GM12891 (cell line): ENCODE measurements at regions not wholly inside any gene's neighbourhood (a gene's known extent, or its start where the extent isn't known, plus 50 kb on each side); places are given as distances from the start of the nearest gene placed in this dataset.

ENCODE experiments used
- DNase-seq: peaks from one replicate; pipeline ENCODE4 v3.0.0; 2011; ENCODE audit warnings: low spot score; ENCODE audit not compliant: insufficient read length
- FAIRE-seq: peaks from 2 replicates; lab custom pipeline; 2011; peaks lifted over from hg19 to GRCh38; lab: Jason Lieb, UNC
- PAX5 ChIP-seq: IDR thresholded peaks from 2 replicates; pipeline ENCODE4 v1.6.1; 2011; ENCODE audit warnings: low read length, moderate library complexity, mild to moderate bottlenecking; ENCODE audit not compliant: insufficient read depth, severe bottlenecking
- POLR2A ChIP-seq: IDR thresholded peaks from 2 replicates; pipeline ENCODE4 v1.6.1; 2011; ENCODE audit warnings: low read depth, low read length, control low read depth
- POLR2AphosphoS5 ChIP-seq: IDR thresholded peaks from 2 replicates; pipeline ENCODE4 v1.6.1; 2011; ENCODE audit warnings: low read depth, low read length, control low read depth
- POU2F2 ChIP-seq: IDR thresholded peaks from 2 replicates; pipeline ENCODE4 v1.6.1; 2011; ENCODE audit warnings: low read depth, mild to moderate bottlenecking, control low read depth, low read length, moderate library complexity
- SPI1 ChIP-seq: IDR thresholded peaks from 2 replicates; pipeline ENCODE4 v1.6.1; 2011; ENCODE audit warnings: low read depth, low read length, control low read depth
- TAF1 ChIP-seq: IDR thresholded peaks from 2 replicates; pipeline ENCODE4 v1.6.1; 2011; ENCODE audit warnings: low read depth, low read length, control low read depth

DNA sequence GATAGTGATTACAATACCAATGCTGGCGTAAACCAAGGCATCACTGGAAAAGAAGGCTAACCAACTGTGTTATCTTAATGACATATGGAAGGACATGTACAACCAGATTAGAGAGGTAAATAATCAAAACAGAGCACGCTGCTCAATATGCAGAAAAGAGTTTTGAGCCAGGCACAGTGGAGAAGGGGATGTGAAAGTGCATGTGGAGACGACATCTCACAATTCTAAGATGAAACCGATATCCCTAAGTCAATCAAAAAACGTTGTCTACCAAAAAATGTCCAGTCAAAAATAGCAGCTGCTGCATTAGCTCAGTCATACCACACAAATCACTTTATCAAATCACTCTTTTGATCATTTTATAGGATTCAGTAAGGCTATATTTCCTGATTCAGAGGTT is 116.3 kb upstream of the OLIG2 start:
- FAIRE-seq (peak; percentile 35), DNase-seq (no peak)
- peak; percentile 56 for TF ChIP-seq SPI1
- TF ChIP-seq POLR2A = no peak

DNA sequence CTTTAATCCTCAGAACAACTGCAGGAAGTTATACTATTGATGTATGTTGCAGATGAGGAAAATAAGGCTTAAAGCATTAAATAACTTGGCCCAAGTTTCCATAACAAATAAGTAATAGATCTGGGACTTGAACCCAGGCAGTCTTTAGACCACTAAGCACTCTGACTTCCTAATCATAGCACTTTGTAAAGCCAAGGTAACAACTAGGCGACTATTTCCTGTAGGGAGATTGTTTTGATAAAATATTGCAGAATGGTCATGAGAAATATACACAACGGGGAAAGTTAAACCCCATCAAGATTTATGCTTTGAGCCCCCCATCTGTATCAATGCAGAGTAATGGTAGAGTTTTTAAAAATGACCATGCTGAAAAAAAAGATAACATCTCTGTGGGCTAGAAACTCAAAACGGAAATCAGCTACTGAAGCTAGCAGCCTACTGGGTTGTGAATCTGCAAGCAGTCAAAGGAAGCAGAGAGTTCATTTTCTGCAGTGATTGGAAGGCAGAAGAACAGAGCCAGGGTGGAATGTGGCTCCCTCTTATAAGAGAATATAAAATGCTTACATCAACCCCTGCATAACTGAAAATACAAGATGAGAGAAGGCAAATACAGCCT is 111.2 kb upstream of the OLIG2 start:
- FAIRE-seq (no peak), DNase-seq (no peak)
- no peak for TF ChIP-seq TAF1
- TF ChIP-seq POU2F2 = no peak
- no peak for TF ChIP-seq POLR2AphosphoS5

DNA sequence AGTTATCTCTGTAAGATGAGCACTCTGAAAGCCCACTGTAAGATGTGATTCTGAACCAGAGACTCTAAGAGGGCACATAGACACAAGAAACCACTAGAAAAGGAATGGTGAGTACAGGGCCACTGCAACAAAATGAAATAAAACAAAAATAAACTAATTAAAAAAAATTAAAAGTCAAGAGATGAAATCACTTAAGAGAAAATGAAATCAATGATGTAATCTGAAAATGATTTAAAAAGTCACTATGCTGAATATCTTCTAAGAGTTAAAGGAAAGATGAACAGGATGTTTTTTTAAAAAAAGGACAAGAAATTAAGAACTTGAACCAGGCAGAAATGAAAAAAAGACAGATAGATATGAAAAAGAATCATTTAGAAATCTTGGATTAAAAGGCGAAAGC is 110.6 kb upstream of the OLIG2 start:
- TF ChIP-seq TAF1 (no peak), POLR2AphosphoS5 (no peak), SPI1 (no peak), PAX5 (no peak), POU2F2 (no peak), POLR2A (no peak)
- FAIRE-seq = no peak

DNA sequence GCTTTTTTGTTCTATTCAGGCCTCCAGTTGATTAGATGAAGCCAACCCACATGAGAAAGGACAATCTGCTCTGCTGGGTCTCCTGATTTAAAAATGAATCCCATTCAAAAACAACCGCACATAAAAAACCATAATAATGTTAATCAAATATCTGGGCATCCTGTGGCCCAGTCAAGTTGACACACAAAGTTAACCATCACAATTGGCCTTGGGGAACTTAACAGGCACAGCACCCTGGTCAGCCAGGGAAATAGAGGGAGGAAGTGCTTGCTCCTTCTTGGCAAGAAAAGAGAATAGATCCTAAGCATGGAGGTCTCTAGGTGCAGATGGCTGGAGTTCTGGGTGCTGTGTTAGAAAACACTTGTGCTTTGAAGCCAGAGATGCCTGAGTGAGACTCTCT is 109.6 kb upstream of the OLIG2 start:
- no peak for DNase-seq
- FAIRE-seq = no peak
- TF ChIP-seq POU2F2 = no peak
- TF ChIP-seq POLR2A = no peak
- no peak for TF ChIP-seq POLR2AphosphoS5
- no peak for TF ChIP-seq TAF1

More for the DNA sequence above, 110.6 kb upstream of the OLIG2 start:
- DNase-seq = no peak

DNA sequence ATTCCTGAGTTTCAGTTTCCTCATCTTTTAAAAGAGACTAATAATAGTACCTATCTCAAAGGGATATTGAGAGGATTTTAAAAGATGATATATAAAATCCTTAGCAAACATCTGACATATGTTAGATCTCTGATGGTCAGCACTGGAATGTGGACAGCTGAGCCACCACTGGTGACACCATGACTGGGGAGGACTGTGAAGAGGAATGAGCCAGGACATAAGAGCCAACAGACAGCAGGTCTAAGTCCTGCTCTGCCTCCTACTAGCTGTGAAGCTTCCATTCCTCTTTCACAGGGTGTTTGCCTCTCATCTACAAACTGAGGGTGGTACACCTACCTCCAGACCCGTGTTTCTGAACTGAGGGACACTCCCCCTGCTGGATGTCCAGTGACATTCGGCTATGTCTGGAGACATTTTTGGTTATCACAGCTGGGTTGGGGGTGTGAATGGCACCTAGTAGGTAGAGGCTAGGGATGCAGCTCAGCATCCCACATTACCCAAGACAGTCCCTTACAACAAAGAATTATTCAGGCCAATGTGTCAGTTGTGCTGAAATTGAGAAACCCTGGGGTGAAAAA is 109.1 kb upstream of the OLIG2 start:
- TF ChIP-seq TAF1 (no peak), PAX5 (no peak), POLR2AphosphoS5 (no peak), POLR2A (no peak), POU2F2 (no peak), SPI1 (no peak)
- DNase-seq (no peak), FAIRE-seq (no peak)

DNA sequence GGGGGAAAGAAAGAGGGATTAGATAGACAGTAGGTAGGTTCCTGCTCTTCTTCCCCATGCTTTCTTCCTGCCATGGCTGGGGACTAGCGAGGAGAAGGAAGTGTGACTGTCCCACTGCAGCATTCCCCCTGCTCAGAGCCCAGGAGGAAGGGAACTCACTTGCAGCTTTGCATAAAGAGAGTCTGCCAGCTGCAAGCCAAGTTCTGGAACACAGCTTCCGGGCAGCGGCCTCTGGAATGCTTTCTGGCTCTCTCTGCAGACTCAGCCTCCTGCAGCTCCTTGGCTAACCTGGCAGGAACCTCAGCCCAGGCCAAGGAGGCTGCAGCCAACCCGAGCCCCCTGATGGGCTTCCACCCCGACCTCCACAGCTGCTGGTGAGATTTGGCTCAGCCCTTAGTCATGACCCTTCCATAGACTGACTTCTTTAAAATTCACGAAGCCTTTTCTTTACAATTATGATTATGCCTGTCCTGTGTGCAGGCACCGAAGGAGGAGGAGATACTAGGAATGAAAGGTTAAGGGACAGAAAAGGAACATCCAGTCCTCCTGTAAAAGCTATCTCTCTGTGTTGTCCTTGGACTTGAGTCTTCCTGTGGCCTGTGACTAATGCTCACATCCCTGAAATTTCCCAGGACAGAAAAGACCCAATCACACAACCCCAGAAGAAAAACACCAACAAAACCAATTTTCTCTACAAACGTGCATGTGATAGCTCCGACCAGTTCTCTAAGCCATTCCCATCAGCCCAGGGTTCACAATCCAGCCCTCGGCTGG is 108.2 kb upstream of the OLIG2 start:
- no peak for TF ChIP-seq POU2F2
- TF ChIP-seq TAF1 = no peak
- TF ChIP-seq POLR2AphosphoS5 = no peak
- TF ChIP-seq PAX5 = no peak
- no peak for TF ChIP-seq POLR2A
- TF ChIP-seq SPI1 = no peak
- FAIRE-seq (no peak), DNase-seq (no peak)

DNA sequence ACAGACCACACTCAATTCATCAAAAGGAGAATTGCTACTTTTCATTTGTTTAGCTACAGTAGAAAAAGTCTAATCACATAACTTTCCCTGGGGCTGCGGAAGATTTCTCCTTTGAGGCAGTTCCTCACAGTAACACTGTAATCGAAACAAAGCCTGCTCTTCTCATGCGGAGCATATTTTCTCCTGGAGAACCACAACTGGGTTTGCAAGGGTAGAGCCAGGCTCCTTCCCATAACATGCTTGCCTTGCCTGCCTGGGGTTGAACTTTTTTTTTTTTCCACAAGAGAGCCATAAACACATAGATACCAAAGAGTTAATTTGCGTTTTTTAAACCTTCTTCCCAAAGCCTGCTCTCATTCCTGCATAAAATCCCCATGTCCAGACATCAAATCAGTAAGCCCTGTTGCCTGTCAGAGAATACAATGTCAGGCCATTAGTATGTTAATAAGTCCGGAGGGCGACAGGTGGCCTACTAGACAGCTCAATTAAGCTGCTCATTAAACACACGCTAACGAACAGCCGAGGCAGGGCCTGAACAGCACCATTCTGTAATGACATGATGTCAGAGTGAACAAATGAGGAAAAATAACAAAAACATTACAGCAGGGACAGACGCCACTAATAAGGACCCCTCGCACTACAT is 107.1 kb upstream of the OLIG2 start:
- no peak for DNase-seq
- no peak for TF ChIP-seq POLR2A
- no peak for TF ChIP-seq POLR2AphosphoS5
- TF ChIP-seq SPI1 = no peak
- TF ChIP-seq POU2F2 = no peak
- TF ChIP-seq PAX5 = no peak
- no peak for TF ChIP-seq TAF1
- FAIRE-seq = no peak

DNA sequence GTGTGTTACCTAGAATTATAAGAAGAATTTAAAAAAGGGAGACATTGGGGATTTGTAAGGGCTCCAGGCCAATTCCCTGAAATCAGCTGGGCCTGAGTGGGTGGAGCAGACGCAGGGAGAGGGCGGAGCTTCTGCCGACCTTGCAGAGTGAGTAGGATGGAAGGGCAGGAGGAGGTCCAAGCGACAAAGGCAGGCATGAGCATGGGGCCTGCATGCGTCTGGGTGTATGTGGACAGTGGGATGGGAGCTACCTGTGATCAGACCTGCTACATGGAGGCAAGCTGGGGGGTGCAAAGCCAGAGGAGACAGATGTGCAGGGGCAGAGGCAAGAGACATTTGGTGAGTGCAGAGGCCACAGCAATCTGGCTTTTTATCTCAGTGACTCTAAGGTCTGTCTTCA is 105.3 kb upstream of the OLIG2 start:
- DNase-seq (no peak), FAIRE-seq (no peak)
- TF ChIP-seq POU2F2 (no peak), PAX5 (no peak), POLR2AphosphoS5 (no peak), TAF1 (no peak), SPI1 (no peak), POLR2A (no peak)

DNA sequence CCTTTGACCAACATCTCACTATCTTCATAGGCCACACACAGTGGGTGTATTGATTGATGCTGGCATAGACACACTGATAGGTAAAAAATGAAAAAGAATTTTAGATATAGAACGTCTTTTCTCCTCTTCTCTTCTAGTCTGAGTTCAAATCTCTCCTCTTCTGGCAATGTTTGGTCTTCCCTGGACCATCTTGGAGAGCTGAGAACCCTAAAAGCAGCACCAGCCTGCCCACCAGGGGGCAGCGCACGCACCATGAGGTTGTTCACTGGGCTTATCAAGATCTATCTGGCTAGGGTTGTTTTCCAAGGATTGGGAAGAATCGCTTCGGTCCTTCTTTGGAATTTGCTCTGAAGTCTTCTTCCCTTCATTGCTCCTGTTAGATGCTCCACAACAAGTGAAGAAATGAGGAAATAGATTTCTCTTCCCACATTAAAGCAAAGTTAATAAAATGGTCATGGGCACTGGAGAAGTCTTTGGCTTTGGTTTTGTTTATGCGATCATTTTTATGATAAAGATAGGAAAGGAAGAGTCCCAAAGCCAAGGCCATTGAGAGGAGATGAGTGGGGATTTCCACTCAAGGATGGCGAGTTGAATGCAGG is 104.0 kb upstream of the OLIG2 start:
- TF ChIP-seq TAF1 = no peak
- no peak for TF ChIP-seq SPI1
- TF ChIP-seq POU2F2 = no peak
- no peak for TF ChIP-seq PAX5
- TF ChIP-seq POLR2A = no peak
- TF ChIP-seq POLR2AphosphoS5 = no peak
- DNase-seq = no peak
- no peak for FAIRE-seq
